Naive B cell (primary cell): ENCODE measurements at regions not wholly inside any gene's neighbourhood (a gene's known extent, or its start where the extent isn't known, plus 50 kb on each side); places are given as distances from the start of the nearest gene placed in this dataset.

Experiments used
- ATAC-seq, 2 donors: fragments of 150-1000 bp; cut with Tn5 transposase; 2 replicates each; pipeline ENCODE4 v1.10.0; 2021; ENCODE audit warnings: low read depth in 2 of 2, mild to moderate bottlenecking in 2 of 2, moderate library complexity in 2 of 2
- DNase-seq: peaks from one replicate; pipeline ENCODE4 v3.0.0; 2022
- H3K27ac Mint-ChIP-seq, 6 donors: one replicate each; pipeline ENCODE4 v1.8.0; 2020 to 2022; ENCODE audit warnings: mild to moderate bottlenecking in 6 of 6, mixed read lengths in 6 of 6, moderate library complexity in 5 of 6, inconsistent platforms in 2 of 6
- H3K27me3 Mint-ChIP-seq, 3 donors: one replicate each; pipeline ENCODE4 v1.8.0; 2021 to 2022; ENCODE audit warnings: mixed read lengths in 3 of 3, mild to moderate bottlenecking in 1 of 3
- H3K36me3 Mint-ChIP-seq, 2 donors: one replicate each; pipeline ENCODE4 v1.8.0; 2020 to 2022; ENCODE audit warnings: mixed read lengths in 2 of 2, inconsistent platforms in 1 of 2, mild to moderate bottlenecking in 1 of 2
- H3K4me1 Mint-ChIP-seq, 3 donors: one replicate each; pipeline ENCODE4 v1.8.0; 2020 to 2022; ENCODE audit warnings: mixed read lengths in 3 of 3, inconsistent platforms in 1 of 3, mild to moderate bottlenecking in 1 of 3, moderate library complexity in 1 of 3
- H3K4me3 Mint-ChIP-seq, 8 donors: one replicate each; pipeline ENCODE4 v1.8.0; 2020 to 2022; ENCODE audit warnings: mild to moderate bottlenecking in 8 of 8, mixed read lengths in 8 of 8, moderate library complexity in 8 of 8, inconsistent platforms in 2 of 8
- H3K9me3 Mint-ChIP-seq, 7 donors: one replicate each; pipeline ENCODE4 v1.8.0; 2020 to 2022; ENCODE audit warnings: mixed read lengths in 7 of 7, mild to moderate bottlenecking in 5 of 7, inconsistent platforms in 2 of 7, moderate library complexity in 1 of 7

- Mint-ChIP-seq H3K9me3 (peaks cover 14 to 55% (median 32%) of the 10 kb centered on the region in 7 donors), H3K27me3 (peaks cover 0 to 6% (median 0%) of the 10 kb centered on the region in 3 donors), H3K36me3 (peaks cover 10 to 12% of the 10 kb centered on the region in 2 donors), H3K27ac (no peak overlapping the region), H3K4me1 (peaks cover 3 to 6% (median 4%) of the 10 kb centered on the region in 3 donors), H3K4me3 (no peak overlapping the region)
- no peak for ATAC-seq
- DNase-seq: no peak
These were observed 110.1 kb downstream of the CARTPT start for GRCh38 chr5:71829206-71829605.

GRCh38 chr5:71830681-71831539 is 111.8 kb downstream of the CARTPT start:
- Mint-ChIP-seq H3K4me3 (no peak overlapping the region), H3K27me3 (peaks cover 0 to 6% (median 0%) of the 10 kb centered on the region in 3 donors), H3K4me1 (peaks cover 3 to 6% (median 4%) of the 10 kb centered on the region in 3 donors), H3K9me3 (peaks cover 11 to 44% (median 23%) of the 10 kb centered on the region in 7 donors), H3K27ac (no peak overlapping the region), H3K36me3 (peaks cover 7 to 12% of the 10 kb centered on the region in 2 donors)
- DNase-seq (no peak), ATAC-seq (no peak)

- ATAC-seq (no peak), DNase-seq (no peak)
- H3K4me3 Mint-ChIP-seq: no peak overlapping the region
- H3K36me3 Mint-ChIP-seq: no peaks in the 10 kb centered on the region
- H3K27me3 Mint-ChIP-seq: no peaks in the 10 kb centered on the region
- no peak overlapping the region for H3K27ac Mint-ChIP-seq
- H3K9me3 Mint-ChIP-seq: peaks cover 1 to 25% (median 8%) of the 10 kb centered on the region in 7 donors
- H3K4me1 Mint-ChIP-seq: peaks cover 3 to 6% (median 4%) of the 10 kb centered on the region in 3 donors
These were observed 114.0 kb downstream of the CARTPT start for GRCh38 chr5:71832812-71833715.

- H3K36me3 Mint-ChIP-seq: no peaks in the 10 kb centered on the region
- no peak overlapping the region for H3K4me3 Mint-ChIP-seq
- H3K9me3 Mint-ChIP-seq: peaks cover 0 to 18% (median 2%) of the 10 kb centered on the region in 7 donors
- ATAC-seq (no peak), DNase-seq (no peak)
- no peaks in the 10 kb centered on the region for H3K4me1 Mint-ChIP-seq
- H3K27ac Mint-ChIP-seq: no peak overlapping the region
- peaks cover 0 to 6% (median 0%) of the 10 kb centered on the region in 3 donors for H3K27me3 Mint-ChIP-seq
These were observed 115.5 kb downstream of the CARTPT start for GRCh38 chr5:71834601-71835000.

- DNase-seq (no peak), ATAC-seq (no peak)
- Mint-ChIP-seq H3K4me1 (no peaks in the 10 kb centered on the region), H3K27me3 (peaks cover 0 to 11% (median 5%) of the 10 kb centered on the region in 3 donors), H3K9me3 (peaks cover 0 to 6% (median 0%) of the 10 kb centered on the region in 7 donors), H3K4me3 (no peak overlapping the region), H3K36me3 (no peaks in the 10 kb centered on the region), H3K27ac (no peak overlapping the region)
These were observed 117.0 kb downstream of the CARTPT start for GRCh38 chr5:71836084-71836483.

- Mint-ChIP-seq H3K27ac (no peak overlapping the region), H3K4me1 (no peaks in the 10 kb centered on the region), H3K27me3 (peaks cover 0 to 11% (median 5%) of the 10 kb centered on the region in 3 donors), H3K9me3 (peaks cover 0 to 6% (median 0%) of the 10 kb centered on the region in 7 donors), H3K4me3 (no peak overlapping the region), H3K36me3 (no peaks in the 10 kb centered on the region)
- DNase-seq: no peak
- ATAC-seq: no peak
These were observed 117.6 kb downstream of the CARTPT start for GRCh38 chr5:71836559-71837112.

GRCh38 chr5:71838286-71838685 is 119.2 kb downstream of the CARTPT start:
- no peak for DNase-seq
- Mint-ChIP-seq H3K27ac (no peak overlapping the region), H3K9me3 (peaks cover 0 to 6% (median 0%) of the 10 kb centered on the region in 7 donors), H3K36me3 (no peaks in the 10 kb centered on the region), H3K27me3 (peaks cover 0 to 11% (median 5%) of the 10 kb centered on the region in 3 donors), H3K4me1 (no peaks in the 10 kb centered on the region), H3K4me3 (no peak overlapping the region)
- no peak for ATAC-seq

GRCh38 chr5:71839096-71839884 is 120.2 kb downstream of the CARTPT start:
- no peak for ATAC-seq
- no peaks in the 10 kb centered on the region for H3K36me3 Mint-ChIP-seq
- H3K9me3 Mint-ChIP-seq: peaks cover 0 to 6% (median 0%) of the 10 kb centered on the region in 7 donors
- no peak overlapping the region for H3K4me3 Mint-ChIP-seq
- peaks cover 0 to 11% (median 5%) of the 10 kb centered on the region in 3 donors for H3K27me3 Mint-ChIP-seq
- no peak for DNase-seq
- no peaks in the 10 kb centered on the region for H3K4me1 Mint-ChIP-seq
- no peak overlapping the region for H3K27ac Mint-ChIP-seq

GRCh38 chr5:71841107-71841506 is 122.0 kb downstream of the CARTPT start:
- DNase-seq: no peak
- H3K36me3 Mint-ChIP-seq: no peaks in the 10 kb centered on the region
- H3K27me3 Mint-ChIP-seq: peaks cover 0 to 11% (median 8%) of the 10 kb centered on the region in 3 donors
- no peak overlapping the region for H3K27ac Mint-ChIP-seq
- H3K9me3 Mint-ChIP-seq: peaks cover 0 to 10% (median 0%) of the 10 kb centered on the region in 7 donors
- ATAC-seq: no peak
- H3K4me3 Mint-ChIP-seq: no peak overlapping the region
- H3K4me1 Mint-ChIP-seq: no peaks in the 10 kb centered on the region

- ATAC-seq: no peak
- no peak overlapping the region for H3K27ac Mint-ChIP-seq
These were observed 124.0 kb downstream of the CARTPT start for GRCh38 chr5:71843111-71843510.

GRCh38 chr5:71844862-71845261 is 125.8 kb downstream of the CARTPT start:
- H3K36me3 Mint-ChIP-seq: peaks cover 5 to 10% of the 10 kb centered on the region in 2 donors
- H3K4me1 Mint-ChIP-seq: no peaks in the 10 kb centered on the region
- H3K4me3 Mint-ChIP-seq: no peak overlapping the region
- H3K9me3 Mint-ChIP-seq: peaks cover 4 to 28% (median 12%) of the 10 kb centered on the region in 7 donors
- ATAC-seq (no peak), DNase-seq (no peak)
- no peak overlapping the region for H3K27ac Mint-ChIP-seq
- peaks cover 0 to 15% (median 5%) of the 10 kb centered on the region in 3 donors for H3K27me3 Mint-ChIP-seq

More at GRCh38 chr5:71843111-71843510, 124.0 kb downstream of the CARTPT start:
- no peaks in the 10 kb centered on the region for H3K4me1 Mint-ChIP-seq
- peaks cover 0 to 15% (median 0%) of the 10 kb centered on the region in 7 donors for H3K9me3 Mint-ChIP-seq
- H3K4me3 Mint-ChIP-seq: no peak overlapping the region
- no peaks in the 10 kb centered on the region for H3K36me3 Mint-ChIP-seq
- DNase-seq: no peak
- H3K27me3 Mint-ChIP-seq: peaks cover 0 to 16% (median 11%) of the 10 kb centered on the region in 3 donors

- Mint-ChIP-seq H3K4me1 (no peaks in the 10 kb centered on the region), H3K27ac (no peak overlapping the region), H3K4me3 (no peak overlapping the region), H3K27me3 (peaks cover 5 to 28% (median 9%) of the 10 kb centered on the region in 3 donors), H3K9me3 (peaks cover 8 to 35% (median 24%) of the 10 kb centered on the region in 7 donors), H3K36me3 (peaks cover 3 to 21% of the 10 kb centered on the region in 2 donors)
- ATAC-seq (no peak), DNase-seq (no peak)
These were observed 140.4 kb downstream of the CARTPT start for GRCh38 chr5:71859515-71859914.
